ENCODE measurements at regions not wholly inside any gene's neighbourhood (a gene's known extent, or its start where the extent isn't known, plus 50 kb on each side); places are given as distances from the start of the nearest gene placed in this dataset.

GRCh38 chr3:30225021-30225420 is 381.4 kb upstream of the TGFBR2 start:
- DNase-seq = no peak

GRCh38 chr3:30226601-30227151 is 379.7 kb upstream of the TGFBR2 start:
- no peak for DNase-seq

- no peak for DNase-seq
Measured at GRCh38 chr3:30227571-30228301, 378.7 kb upstream of the TGFBR2 start.

GRCh38 chr3:30228302-30228631 is 378.1 kb upstream of the TGFBR2 start:
- DNase-seq = no peak

GRCh38 chr3:30231277-30232141 is 374.9 kb upstream of the TGFBR2 start:
- DNase-seq = no peak

- DNase-seq = no peak
Measured at GRCh38 chr3:30232142-30232541, 374.3 kb upstream of the TGFBR2 start.

- DNase-seq = no peak
Measured at GRCh38 chr3:30233913-30234646, 372.3 kb upstream of the TGFBR2 start.

GRCh38 chr3:30236011-30236410 is 370.4 kb upstream of the TGFBR2 start:
- no peak for DNase-seq

GRCh38 chr3:30241721-30242120 is 364.7 kb upstream of the TGFBR2 start:
- DNase-seq = no peak

GRCh38 chr3:30245858-30246622 is 360.4 kb upstream of the TGFBR2 start:
- DNase-seq = no peak

- DNase-seq = no peak
Measured at GRCh38 chr3:30248423-30248822, 358.0 kb upstream of the TGFBR2 start.

- DNase-seq = no peak
Measured at GRCh38 chr3:30252474-30252873, 353.9 kb upstream of the TGFBR2 start.

- DNase-seq = no peak
Measured at GRCh38 chr3:30253832-30254231, 352.6 kb upstream of the TGFBR2 start.

GRCh38 chr3:30256474-30256873 is 349.9 kb upstream of the TGFBR2 start:
- DNase-seq = no peak

- peak; percentile 70 for DNase-seq
Measured at GRCh38 chr3:30258426-30259392, 347.7 kb upstream of the TGFBR2 start.

GRCh38 chr3:30259730-30260129 is 346.7 kb upstream of the TGFBR2 start:
- no peak for DNase-seq

- no peak for DNase-seq
Measured at GRCh38 chr3:30260762-30261161, 345.6 kb upstream of the TGFBR2 start.

GRCh38 chr3:30263238-30263924 is 343.0 kb upstream of the TGFBR2 start:
- no peak for DNase-seq

- no peak for DNase-seq
Measured at GRCh38 chr3:30263925-30264313, 342.5 kb upstream of the TGFBR2 start.

- no peak for DNase-seq
Measured at GRCh38 chr3:30266524-30266923, 339.9 kb upstream of the TGFBR2 start.

GRCh38 chr3:30268288-30268687 is 338.1 kb upstream of the TGFBR2 start:
- no peak for DNase-seq
